Lung (tissue), 11 donors: ENCODE measurements at regions not wholly inside any gene's neighbourhood (a gene's known extent, or its start where the extent isn't known, plus 50 kb on each side); places are given as distances from the start of the nearest gene placed in this dataset.
"Not testable (repeated sequence)": the region's sequence is repeated elsewhere in the genome, so short reads cannot be mapped to it uniquely, and the experiment has no call there.

ENCODE experiments used
- ATAC-seq: fragments of 200-7000 bp; cut with Tn5 transposase; one replicate; pipeline ENCODE4 v1.9.1; 2020; ENCODE audit warnings: moderate number of reproducible peaks; ENCODE audit not compliant: insufficient read depth, low FRiP score
- DNase-seq, 3 donors: peaks; one replicate each; pipeline ENCODE4 v3.0.0-alpha.2; 2013 to 2017
- H3K27ac ChIP-seq, 2 donors: one replicate each; pipeline ENCODE4 v1.5.1; 2013; ENCODE audit warnings: mild to moderate bottlenecking in 2 of 2, moderate library complexity in 2 of 2, control low read depth in 1 of 2, inconsistent platforms in 1 of 2, low read depth in 1 of 2, low read length in 1 of 2
- H3K27me3 ChIP-seq, 3 donors: one replicate each; pipeline ENCODE4 v1.5.1; 2013; ENCODE audit warnings: low read length in 2 of 3; ENCODE audit not compliant: control insufficient read depth in 3 of 3, insufficient read depth in 3 of 3
- H3K36me3 ChIP-seq, 4 donors: one replicate each; pipeline ENCODE4 v1.5.1; 2013; ENCODE audit warnings: low read length in 4 of 4, mild to moderate bottlenecking in 1 of 4, moderate library complexity in 1 of 4; ENCODE audit not compliant: control insufficient read depth in 4 of 4, insufficient read depth in 4 of 4
- H3K4me1 ChIP-seq, 5 donors: one replicate each; pipeline ENCODE4 v1.5.1; 2013; ENCODE audit warnings: low read length in 5 of 5, mild to moderate bottlenecking in 2 of 5, moderate library complexity in 1 of 5; ENCODE audit not compliant: control insufficient read depth in 5 of 5, insufficient read depth in 5 of 5
- H3K4me3 ChIP-seq: one replicate; pipeline ENCODE4 v1.5.1; 2013; ENCODE audit warnings: mild to moderate bottlenecking, control low read depth, moderate library complexity
- H3K9ac ChIP-seq, 2 donors: one replicate each; pipeline ENCODE4 v1.5.1; 2013; ENCODE audit warnings: low read length in 2 of 2, control low read depth in 1 of 2; ENCODE audit not compliant: insufficient read depth in 1 of 2
- H3K9me3 ChIP-seq, 4 donors: one replicate each; pipeline ENCODE4 v1.5.1; 2013; ENCODE audit warnings: low read length in 3 of 4, mild to moderate bottlenecking in 1 of 4, moderate library complexity in 1 of 4; ENCODE audit not compliant: control insufficient read depth in 4 of 4, insufficient read depth in 3 of 4
- WGBS, 2 donors: extraction: QIAGEN DNeasy Blood & Tissue Kit; methylation state at CpG; one replicate each; pipeline ENCODE4 v1.1.7; 2013; 5-methylcytosine and 5-hydroxymethylcytosine counted together
- TF ChIP-seq, protein P1 (sequence below): IDR thresholded peaks from 2 replicates; pipeline ENCODE4 v1.5.1; 2012; ENCODE audit warnings: mild to moderate bottlenecking; ENCODE audit errors: control extremely low read depth, extremely low read depth
- donor health status: control.
- donor health status: control.
- donor health status: Bipolar disorder and iron deficiency.
- donor health status: healthy.
- donor health status: DM: yes; HTN: yes; CAD: no.

DNA sequence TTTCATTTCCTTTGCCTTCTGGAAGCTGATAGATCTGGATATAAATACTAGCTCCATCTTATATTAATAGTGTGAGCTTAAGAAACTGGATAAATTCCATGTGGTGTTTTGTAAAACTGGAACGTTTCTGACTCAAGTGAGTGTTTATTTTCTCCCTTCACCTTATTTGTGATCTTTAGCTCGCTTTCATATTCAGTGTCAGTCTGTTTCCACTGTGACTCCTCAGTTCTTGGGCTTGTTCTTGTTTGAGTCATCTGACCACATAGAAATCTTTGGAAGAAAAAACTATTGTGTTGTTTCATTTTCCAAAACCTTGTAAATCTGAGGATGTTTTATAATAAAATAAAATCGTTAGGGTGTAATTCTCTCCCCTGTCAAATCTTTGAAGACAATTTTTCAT, 186.4 kb downstream of the POLR1F start:
- H3K4me1 ChIP-seq, result peaks cover 0 to 4% (median 0%) of the 10 kb centered on the region in 5 donors
- ATAC-seq, result no peak
- DNase-seq, result no peak
- TF ChIP-seq, protein P1, sequence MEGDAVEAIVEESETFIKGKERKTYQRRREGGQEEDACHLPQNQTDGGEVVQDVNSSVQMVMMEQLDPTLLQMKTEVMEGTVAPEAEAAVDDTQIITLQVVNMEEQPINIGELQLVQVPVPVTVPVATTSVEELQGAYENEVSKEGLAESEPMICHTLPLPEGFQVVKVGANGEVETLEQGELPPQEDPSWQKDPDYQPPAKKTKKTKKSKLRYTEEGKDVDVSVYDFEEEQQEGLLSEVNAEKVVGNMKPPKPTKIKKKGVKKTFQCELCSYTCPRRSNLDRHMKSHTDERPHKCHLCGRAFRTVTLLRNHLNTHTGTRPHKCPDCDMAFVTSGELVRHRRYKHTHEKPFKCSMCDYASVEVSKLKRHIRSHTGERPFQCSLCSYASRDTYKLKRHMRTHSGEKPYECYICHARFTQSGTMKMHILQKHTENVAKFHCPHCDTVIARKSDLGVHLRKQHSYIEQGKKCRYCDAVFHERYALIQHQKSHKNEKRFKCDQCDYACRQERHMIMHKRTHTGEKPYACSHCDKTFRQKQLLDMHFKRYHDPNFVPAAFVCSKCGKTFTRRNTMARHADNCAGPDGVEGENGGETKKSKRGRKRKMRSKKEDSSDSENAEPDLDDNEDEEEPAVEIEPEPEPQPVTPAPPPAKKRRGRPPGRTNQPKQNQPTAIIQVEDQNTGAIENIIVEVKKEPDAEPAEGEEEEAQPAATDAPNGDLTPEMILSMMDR, result no peak
- no peak overlapping the region for H3K9ac ChIP-seq
- H3K27ac ChIP-seq, result no peak overlapping the region
- H3K27me3 ChIP-seq, result no peaks in the 10 kb centered on the region
- no peaks in the 10 kb centered on the region for H3K9me3 ChIP-seq
- H3K36me3 ChIP-seq, result no peaks in the 10 kb centered on the region
- WGBS, 2 donors, result 56 to 60% methylated on average over 3 of the region's 3 CpGs
- no peak overlapping the region for H3K4me3 ChIP-seq

DNA sequence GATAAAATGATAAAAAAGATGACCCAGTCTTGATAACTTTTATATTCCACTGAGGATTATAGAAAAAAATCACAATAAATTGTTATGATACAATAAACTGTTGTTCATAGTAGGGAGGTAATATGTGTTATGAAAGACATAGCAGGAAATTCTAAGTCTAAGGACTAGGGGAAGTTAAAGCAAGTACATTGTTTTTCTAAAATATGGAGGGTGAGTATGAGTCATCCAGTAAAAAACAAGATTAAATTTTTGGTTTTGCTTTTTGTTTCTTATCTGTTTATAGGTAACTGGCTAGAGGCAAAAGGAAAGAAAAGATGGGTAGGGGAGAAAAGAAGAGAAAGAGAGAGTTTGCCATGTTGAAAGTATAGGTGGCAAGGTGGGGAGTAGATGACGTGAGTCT, 188.4 kb downstream of the POLR1F start:
- no peaks in the 10 kb centered on the region for H3K36me3 ChIP-seq
- WGBS, 2 donors, result 64 to 84% methylated on average over 1 of the region's 1 CpG
- TF ChIP-seq, protein P1, result no peak
- no peaks in the 10 kb centered on the region for H3K27me3 ChIP-seq
- DNase-seq, result no peak
- peaks cover 0 to 4% (median 0%) of the 10 kb centered on the region in 5 donors for H3K4me1 ChIP-seq
- no peak overlapping the region for H3K27ac ChIP-seq
- no peaks in the 10 kb centered on the region for H3K9me3 ChIP-seq
- H3K9ac ChIP-seq, result no peak overlapping the region
- no peak for ATAC-seq
- no peak overlapping the region for H3K4me3 ChIP-seq

DNA sequence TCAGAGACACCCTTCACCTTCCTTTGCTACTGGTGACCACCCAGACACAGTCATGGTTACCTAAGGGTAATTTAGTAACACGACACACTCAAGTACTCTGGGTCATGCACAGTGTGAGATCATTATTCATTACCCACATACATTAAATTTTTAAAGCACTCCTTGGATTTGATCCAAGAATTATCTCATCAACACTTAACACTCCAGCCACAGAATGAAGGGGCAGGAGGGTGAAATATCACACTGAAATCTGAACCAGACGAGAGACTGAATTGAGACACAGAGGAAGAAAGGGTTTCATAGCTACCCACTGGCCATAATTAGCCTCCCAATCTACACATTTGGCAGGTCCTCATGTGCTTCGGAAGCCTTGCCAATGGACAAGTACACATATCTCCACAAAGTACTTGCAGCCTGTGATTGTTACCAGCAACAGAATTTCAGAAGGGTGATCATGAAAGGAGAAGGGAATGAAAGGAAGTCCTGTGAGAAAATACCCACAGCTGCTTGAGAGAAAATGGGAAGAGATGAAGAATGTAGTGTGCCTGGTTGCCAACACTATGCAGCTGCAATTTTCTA, 189.3 kb downstream of the POLR1F start:
- WGBS, 2 donors, result 27 to 53% methylated on average over 3 of the region's 3 CpGs
- no peaks in the 10 kb centered on the region for H3K9me3 ChIP-seq
- peaks cover 0 to 4% (median 0%) of the 10 kb centered on the region in 5 donors for H3K4me1 ChIP-seq
- TF ChIP-seq, protein P1, result no peak
- DNase-seq, result peak in 2 of 3 donors; percentile 11 to 35
- H3K27ac ChIP-seq, result no peak overlapping the region
- H3K27me3 ChIP-seq, result no peaks in the 10 kb centered on the region
- ATAC-seq, result no peak
- H3K9ac ChIP-seq, result no peak overlapping the region
- no peaks in the 10 kb centered on the region for H3K36me3 ChIP-seq
- H3K4me3 ChIP-seq, result no peak overlapping the region

DNA sequence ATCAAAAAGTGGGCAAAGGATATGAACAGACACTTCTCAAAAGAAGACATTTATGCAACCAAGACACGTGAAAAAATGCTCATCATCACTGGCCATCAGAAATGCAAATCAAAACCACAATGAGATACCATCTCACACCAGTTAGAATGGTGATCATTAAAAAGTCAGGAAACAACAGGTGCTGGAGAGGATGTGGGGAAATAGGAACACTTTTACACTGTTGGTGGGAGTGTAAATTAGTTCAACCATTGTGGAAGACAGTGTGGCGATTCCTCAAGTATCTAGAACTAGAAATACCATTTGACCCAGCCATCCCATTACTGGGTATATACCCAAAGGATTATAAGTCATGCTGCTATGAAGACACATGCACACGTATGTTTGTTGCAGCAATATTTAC, 191.3 kb downstream of the POLR1F start:
- WGBS, 2 donors, result 83 to 93% methylated on average over 3 of the region's 3 CpGs
- not testable (repeated sequence) for H3K4me3 ChIP-seq, DNase-seq, H3K9ac ChIP-seq, H3K27ac ChIP-seq, H3K27me3 ChIP-seq, H3K9me3 ChIP-seq, H3K36me3 ChIP-seq, ATAC-seq, H3K4me1 ChIP-seq
